Breast epithelium (tissue), 3 donors: ENCODE measurements at regions not wholly inside any gene's neighbourhood (a gene's known extent, or its start where the extent isn't known, plus 50 kb on each side); places are given as distances from the start of the nearest gene placed in this dataset.

Experiments used
- POLR2A ChIP-seq: fragments of 450-650 bp; IDR thresholded peaks from one replicate; pipeline ENCODE4 v1.6.1; 2016; ENCODE audit warnings: antibody characterized with exemption, mild to moderate bottlenecking, moderate library complexity
- POLR2AphosphoS5 ChIP-seq, 3 donors: sonication (generic); formaldehyde crosslinking; IDR thresholded peaks; one replicate each; pipeline ENCODE4 v1.6.1; 2017; ENCODE audit warnings: antibody characterized with exemption in 3 of 3
- TF ChIP-seq, protein P1 (sequence below), 3 donors: fragments of 450-650 bp; IDR thresholded peaks; one replicate each; pipeline ENCODE4 v1.5.1; 2016 to 2017; ENCODE audit warnings: antibody characterized with exemption in 3 of 3, mild to moderate bottlenecking in 3 of 3, moderate library complexity in 3 of 3

DNA sequence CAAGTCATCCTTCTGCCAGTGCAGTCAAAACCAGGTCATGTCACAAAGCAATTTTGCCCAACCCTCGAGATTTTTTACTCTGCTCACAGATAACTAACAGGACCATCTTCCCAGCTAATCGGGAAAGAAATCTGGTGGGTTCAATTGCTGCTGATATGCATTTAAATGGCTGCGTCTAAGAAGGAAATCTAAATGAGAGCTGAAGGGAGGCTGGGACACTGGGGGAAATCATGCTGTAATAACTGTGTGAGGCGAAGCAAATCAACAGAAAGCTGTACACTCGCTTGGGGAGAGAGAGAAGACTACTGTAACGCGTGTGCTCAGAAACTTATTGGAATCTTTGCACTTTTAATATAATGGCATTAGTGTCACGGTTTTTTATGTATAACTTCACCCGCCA lies 535.0 kb downstream of the CDK5RAP2 start:
- TF ChIP-seq, protein P1, sequence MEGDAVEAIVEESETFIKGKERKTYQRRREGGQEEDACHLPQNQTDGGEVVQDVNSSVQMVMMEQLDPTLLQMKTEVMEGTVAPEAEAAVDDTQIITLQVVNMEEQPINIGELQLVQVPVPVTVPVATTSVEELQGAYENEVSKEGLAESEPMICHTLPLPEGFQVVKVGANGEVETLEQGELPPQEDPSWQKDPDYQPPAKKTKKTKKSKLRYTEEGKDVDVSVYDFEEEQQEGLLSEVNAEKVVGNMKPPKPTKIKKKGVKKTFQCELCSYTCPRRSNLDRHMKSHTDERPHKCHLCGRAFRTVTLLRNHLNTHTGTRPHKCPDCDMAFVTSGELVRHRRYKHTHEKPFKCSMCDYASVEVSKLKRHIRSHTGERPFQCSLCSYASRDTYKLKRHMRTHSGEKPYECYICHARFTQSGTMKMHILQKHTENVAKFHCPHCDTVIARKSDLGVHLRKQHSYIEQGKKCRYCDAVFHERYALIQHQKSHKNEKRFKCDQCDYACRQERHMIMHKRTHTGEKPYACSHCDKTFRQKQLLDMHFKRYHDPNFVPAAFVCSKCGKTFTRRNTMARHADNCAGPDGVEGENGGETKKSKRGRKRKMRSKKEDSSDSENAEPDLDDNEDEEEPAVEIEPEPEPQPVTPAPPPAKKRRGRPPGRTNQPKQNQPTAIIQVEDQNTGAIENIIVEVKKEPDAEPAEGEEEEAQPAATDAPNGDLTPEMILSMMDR (IDR thresholded peaks at IDR 0.05), result no peak
- no peak for TF ChIP-seq POLR2A
- TF ChIP-seq POLR2AphosphoS5 (IDR thresholded peaks at IDR 0.05), result no peak
